Ishikawa (cell line): ENCODE measurements at regions not wholly inside any gene's neighbourhood (a gene's known extent, or its start where the extent isn't known, plus 50 kb on each side); places are given as distances from the start of the nearest gene placed in this dataset.

ENCODE experiments used
- CEBPB ChIP-seq: IDR thresholded peaks from 2 replicates; pipeline ENCODE4 v1.6.1; 2012
- CREB1 ChIP-seq: IDR thresholded peaks from 2 replicates; pipeline ENCODE4 v1.6.1; 2012; ENCODE audit warnings: low read depth
- EGR1 ChIP-seq: IDR thresholded peaks from 2 replicates; pipeline ENCODE4 v1.6.1; 2012
- EP300 ChIP-seq: IDR thresholded peaks from 2 replicates; pipeline ENCODE4 v1.6.1; 2012; ENCODE audit warnings: borderline replicate concordance
- FOXM1 ChIP-seq: IDR thresholded peaks from 2 replicates; pipeline ENCODE4 v1.6.1; 2012; ENCODE audit warnings: low read depth, borderline replicate concordance
- NFIC ChIP-seq: IDR thresholded peaks from 2 replicates; pipeline ENCODE4 v1.6.1; 2012
- RAD21 ChIP-seq: IDR thresholded peaks from 2 replicates; pipeline ENCODE4 v1.6.1; 2012; ENCODE audit warnings: low read depth
- TAF1 ChIP-seq: IDR thresholded peaks from 2 replicates; pipeline ENCODE4 v1.6.1; 2012; ENCODE audit warnings: low read depth, mild to moderate bottlenecking
- TCF12 ChIP-seq: IDR thresholded peaks from 2 replicates; pipeline ENCODE4 v1.6.1; 2012; ENCODE audit warnings: low read depth
- TEAD4 ChIP-seq: IDR thresholded peaks from 2 replicates; pipeline ENCODE4 v1.6.1; 2012
- YY1 ChIP-seq: IDR thresholded peaks from 2 replicates; pipeline ENCODE4 v1.6.1; 2012; ENCODE audit warnings: low read depth
- ZBTB7A ChIP-seq: IDR thresholded peaks from 2 replicates; pipeline ENCODE4 v1.6.1; 2012; ENCODE audit warnings: low read depth
- TF ChIP-seq, protein P1 (sequence below): IDR thresholded peaks from 2 replicates; pipeline ENCODE4 v1.6.1; 2012
- TF ChIP-seq, protein P2 (sequence below): IDR thresholded peaks from 2 replicates; pipeline ENCODE4 v1.6.1; 2012
- TF ChIP-seq, protein P3 (sequence below): IDR thresholded peaks from 2 replicates; pipeline ENCODE4 v1.6.1; 2012; ENCODE audit warnings: low read depth, mild to moderate bottlenecking

DNA sequence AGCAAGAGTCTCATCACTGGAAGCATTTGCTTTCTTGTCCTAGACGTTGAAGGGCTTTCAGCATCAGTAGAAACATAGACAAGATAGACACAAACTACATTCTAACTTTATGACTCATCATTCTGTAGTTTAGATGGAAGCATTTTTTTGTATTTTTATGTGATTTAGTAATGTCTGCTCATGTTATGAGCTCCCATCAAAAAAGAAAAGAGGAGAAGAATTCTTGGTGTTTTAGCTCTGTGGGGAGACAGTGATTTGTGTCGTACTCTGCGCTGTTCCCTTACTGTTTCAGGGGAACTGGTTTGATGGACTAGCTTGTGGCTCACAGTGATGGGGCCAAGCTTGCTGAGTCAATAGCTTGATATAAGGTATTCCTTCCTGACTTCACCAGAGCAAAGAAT, 159.2 kb upstream of the WWC1 start:
- TF ChIP-seq TEAD4, result no peak
- no peak for TF ChIP-seq EGR1
- TF ChIP-seq, protein P1, sequence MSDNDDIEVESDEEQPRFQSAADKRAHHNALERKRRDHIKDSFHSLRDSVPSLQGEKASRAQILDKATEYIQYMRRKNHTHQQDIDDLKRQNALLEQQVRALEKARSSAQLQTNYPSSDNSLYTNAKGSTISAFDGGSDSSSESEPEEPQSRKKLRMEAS, result no peak
- TF ChIP-seq, protein P2, sequence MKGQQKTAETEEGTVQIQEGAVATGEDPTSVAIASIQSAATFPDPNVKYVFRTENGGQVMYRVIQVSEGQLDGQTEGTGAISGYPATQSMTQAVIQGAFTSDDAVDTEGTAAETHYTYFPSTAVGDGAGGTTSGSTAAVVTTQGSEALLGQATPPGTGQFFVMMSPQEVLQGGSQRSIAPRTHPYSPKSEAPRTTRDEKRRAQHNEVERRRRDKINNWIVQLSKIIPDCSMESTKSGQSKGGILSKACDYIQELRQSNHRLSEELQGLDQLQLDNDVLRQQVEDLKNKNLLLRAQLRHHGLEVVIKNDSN, result no peak

DNA sequence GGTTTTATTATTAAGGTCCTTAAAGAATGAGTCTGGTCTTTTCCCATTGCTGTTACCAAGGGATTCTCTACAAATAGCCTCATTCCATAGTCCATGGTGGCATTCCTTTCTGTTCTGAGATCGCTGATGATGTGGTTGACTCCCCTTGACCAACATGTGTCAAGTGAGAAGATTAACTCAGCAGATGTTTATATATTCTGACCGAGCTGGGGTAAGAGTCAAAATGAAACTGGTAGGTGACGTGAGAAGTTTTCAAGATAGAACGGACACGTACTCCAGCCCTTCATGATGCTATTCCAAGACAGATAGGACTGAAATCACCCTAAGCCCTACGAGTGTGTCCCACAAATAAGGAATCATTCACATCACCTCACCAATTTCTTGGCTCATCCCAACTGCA, 155.5 kb upstream of the WWC1 start:
- TF ChIP-seq TEAD4 (no peak), YY1 (no peak), TCF12 (no peak)

DNA sequence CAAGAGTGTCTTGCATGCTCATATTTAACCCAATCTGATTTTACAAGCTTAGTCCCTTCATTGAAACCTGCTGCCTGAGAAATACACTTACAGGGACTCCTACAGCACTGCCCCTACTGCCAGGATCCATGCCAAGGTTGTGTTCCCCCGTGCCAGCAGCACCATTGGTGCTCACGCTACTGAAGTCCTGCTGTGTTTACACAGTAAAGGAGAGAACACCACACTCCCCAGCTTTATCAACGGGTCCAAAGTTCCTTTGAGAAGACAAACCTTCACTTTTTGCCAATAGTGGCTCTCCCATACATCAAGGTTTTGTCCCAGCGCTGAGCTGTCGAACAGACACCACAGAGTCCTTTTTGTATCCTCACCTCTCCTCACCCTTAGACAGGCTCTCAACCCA, 155.1 kb upstream of the WWC1 start:
- TF ChIP-seq EP300 (no peak), EGR1 (no peak), FOXM1 (no peak), TCF12 (no peak), YY1 (no peak)

DNA sequence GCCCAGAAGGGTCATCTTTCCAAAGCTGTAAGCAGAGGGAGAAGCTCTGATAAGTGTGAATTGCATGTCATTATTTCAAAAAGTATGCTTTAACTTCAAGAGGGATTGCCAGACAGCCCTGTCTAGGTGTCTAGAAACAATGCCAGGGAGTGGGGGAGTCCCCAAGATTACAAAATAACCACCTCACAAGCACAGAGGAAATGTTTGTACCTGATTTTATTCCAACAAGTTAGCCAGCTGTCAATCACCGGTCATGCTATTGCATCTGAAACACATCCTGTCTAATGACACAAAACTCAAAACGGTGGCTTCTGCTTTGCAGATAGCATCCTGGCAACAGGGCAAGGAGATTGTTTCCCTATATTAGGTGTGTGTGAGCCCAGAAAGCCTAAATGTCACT, 154.2 kb upstream of the WWC1 start:
- TF ChIP-seq EP300 (no peak), TAF1 (no peak), CEBPB (no peak), NFIC (no peak), ZBTB7A (no peak), TEAD4 (no peak), TCF12 (no peak), EGR1 (no peak), RAD21 (no peak), CREB1 (no peak), YY1 (no peak), FOXM1 (no peak)
- TF ChIP-seq, protein P2, result no peak
- TF ChIP-seq, protein P3, sequence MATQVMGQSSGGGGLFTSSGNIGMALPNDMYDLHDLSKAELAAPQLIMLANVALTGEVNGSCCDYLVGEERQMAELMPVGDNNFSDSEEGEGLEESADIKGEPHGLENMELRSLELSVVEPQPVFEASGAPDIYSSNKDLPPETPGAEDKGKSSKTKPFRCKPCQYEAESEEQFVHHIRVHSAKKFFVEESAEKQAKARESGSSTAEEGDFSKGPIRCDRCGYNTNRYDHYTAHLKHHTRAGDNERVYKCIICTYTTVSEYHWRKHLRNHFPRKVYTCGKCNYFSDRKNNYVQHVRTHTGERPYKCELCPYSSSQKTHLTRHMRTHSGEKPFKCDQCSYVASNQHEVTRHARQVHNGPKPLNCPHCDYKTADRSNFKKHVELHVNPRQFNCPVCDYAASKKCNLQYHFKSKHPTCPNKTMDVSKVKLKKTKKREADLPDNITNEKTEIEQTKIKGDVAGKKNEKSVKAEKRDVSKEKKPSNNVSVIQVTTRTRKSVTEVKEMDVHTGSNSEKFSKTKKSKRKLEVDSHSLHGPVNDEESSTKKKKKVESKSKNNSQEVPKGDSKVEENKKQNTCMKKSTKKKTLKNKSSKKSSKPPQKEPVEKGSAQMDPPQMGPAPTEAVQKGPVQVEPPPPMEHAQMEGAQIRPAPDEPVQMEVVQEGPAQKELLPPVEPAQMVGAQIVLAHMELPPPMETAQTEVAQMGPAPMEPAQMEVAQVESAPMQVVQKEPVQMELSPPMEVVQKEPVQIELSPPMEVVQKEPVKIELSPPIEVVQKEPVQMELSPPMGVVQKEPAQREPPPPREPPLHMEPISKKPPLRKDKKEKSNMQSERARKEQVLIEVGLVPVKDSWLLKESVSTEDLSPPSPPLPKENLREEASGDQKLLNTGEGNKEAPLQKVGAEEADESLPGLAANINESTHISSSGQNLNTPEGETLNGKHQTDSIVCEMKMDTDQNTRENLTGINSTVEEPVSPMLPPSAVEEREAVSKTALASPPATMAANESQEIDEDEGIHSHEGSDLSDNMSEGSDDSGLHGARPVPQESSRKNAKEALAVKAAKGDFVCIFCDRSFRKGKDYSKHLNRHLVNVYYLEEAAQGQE, result no peak
- TF ChIP-seq, protein P1, result no peak

DNA sequence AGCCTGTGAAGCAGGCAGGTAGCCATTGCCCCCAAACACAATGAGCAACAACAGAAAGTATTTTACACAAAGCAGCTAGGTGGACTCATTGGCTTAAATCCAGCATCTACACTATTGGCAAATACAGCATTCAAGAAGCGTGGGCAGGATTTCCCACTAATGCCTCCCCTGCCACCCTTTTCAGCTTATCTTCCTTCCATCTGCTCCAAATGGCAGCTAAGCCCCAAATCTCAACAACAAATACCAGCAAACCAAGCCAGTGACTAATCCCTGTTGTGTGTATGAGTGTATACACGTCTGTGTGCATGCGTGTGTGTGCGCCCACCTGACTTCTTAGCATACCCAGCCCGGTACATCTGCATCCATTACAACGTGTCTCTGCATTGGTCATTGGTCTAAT, 151.2 kb upstream of the WWC1 start:
- no peak for TF ChIP-seq TEAD4
- TF ChIP-seq, protein P3, result no peak
- TF ChIP-seq, protein P1, result no peak
- TF ChIP-seq EP300, result no peak
- no peak for TF ChIP-seq TAF1
- TF ChIP-seq CEBPB, result no peak

DNA sequence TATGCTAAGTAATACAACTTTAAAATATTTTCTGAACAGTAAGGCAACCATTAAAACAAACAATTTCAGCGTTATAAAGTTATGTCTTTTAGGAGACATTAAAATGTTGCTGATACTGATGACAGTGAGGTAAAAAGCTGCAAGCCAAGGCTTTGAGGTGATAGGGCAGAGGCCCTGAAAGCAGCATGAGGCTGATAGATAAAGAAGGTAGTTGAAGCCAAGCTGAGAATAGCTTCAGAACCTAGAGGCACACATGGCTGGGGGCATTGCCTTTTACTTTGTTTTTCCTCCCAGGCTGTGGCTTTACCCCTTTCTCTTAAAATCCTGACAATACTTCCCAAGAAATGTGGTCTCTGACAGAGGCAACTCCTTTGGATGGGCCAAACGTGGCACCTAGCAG, 149.0 kb upstream of the WWC1 start:
- TF ChIP-seq NFIC (no peak), ZBTB7A (no peak), EGR1 (no peak), CREB1 (no peak), FOXM1 (no peak), TCF12 (no peak), TAF1 (no peak), RAD21 (no peak), TEAD4 (no peak), CEBPB (no peak), YY1 (no peak), EP300 (no peak)
- TF ChIP-seq, protein P3, result no peak
- TF ChIP-seq, protein P2, result no peak
- TF ChIP-seq, protein P1, result no peak
